ENCODE measurements at regions not wholly inside any gene's neighbourhood (a gene's known extent, or its start where the extent isn't known, plus 50 kb on each side); places are given as distances from the start of the nearest gene placed in this dataset.
"Not testable (repeated sequence)": the region's sequence is repeated elsewhere in the genome, so short reads cannot be mapped to it uniquely, and the experiment has no call there.

- Histone ChIP-seq H3K27me3 (replicated peaks) (peaks cover 3% of the 10 kb centered on the region; the same call in 1 of the 2 replicates), H3K4me3 (no peak overlapping the region), H3K36me3 (no peaks in the 10 kb centered on the region), H3K27ac (no peak overlapping the region), H3K9me3 (replicated peaks) (no peaks in the 10 kb centered on the region), H3K4me1 (replicated peaks) (no peaks in the 10 kb centered on the region)
- no peak for DNase-seq (ENCODE audit: low read depth in 1 of 2, low spot score in 2 of 2)
Observed at GRCh38 chr6:98041921-98042320, 758.9 kb upstream of the MMS22L start.

GRCh38 chr6:98044151-98044561, 761.1 kb upstream of the MMS22L start:
- no peak for DNase-seq (ENCODE audit: low read depth in 1 of 2, low spot score in 2 of 2)
- no peaks in the 10 kb centered on the region for H3K4me1 ChIP-seq (replicated peaks)
- no peaks in the 10 kb centered on the region for H3K36me3 ChIP-seq
- peaks cover 3% of the 10 kb centered on the region; the same call in 1 of the 2 replicates for H3K27me3 ChIP-seq (replicated peaks)
- no peaks in the 10 kb centered on the region for H3K9me3 ChIP-seq (replicated peaks)
- no peak overlapping the region for H3K4me3 ChIP-seq
- no peak overlapping the region for H3K27ac ChIP-seq

GRCh38 chr6:98044791-98045470, 761.9 kb upstream of the MMS22L start:
- DNase-seq (ENCODE audit: low read depth in 1 of 2, low spot score in 2 of 2), result no peak
- no peaks in the 10 kb centered on the region for H3K36me3 ChIP-seq

GRCh38 chr6:98047164-98047563, 764.1 kb upstream of the MMS22L start:
- DNase-seq (ENCODE audit: low read depth in 1 of 2, low spot score in 2 of 2), result no peak
- Histone ChIP-seq H3K27ac (no peak overlapping the region), H3K9me3 (replicated peaks) (no peaks in the 10 kb centered on the region), H3K4me3 (no peak overlapping the region), H3K4me1 (replicated peaks) (no peaks in the 10 kb centered on the region), H3K36me3 (no peaks in the 10 kb centered on the region), H3K27me3 (replicated peaks) (no peaks in the 10 kb centered on the region)

More at GRCh38 chr6:98044791-98045470, 761.9 kb upstream of the MMS22L start:
- Histone ChIP-seq H3K27ac (no peak overlapping the region), H3K27me3 (replicated peaks) (peaks cover 3% of the 10 kb centered on the region; the same call in 1 of the 2 replicates), H3K9me3 (replicated peaks) (no peaks in the 10 kb centered on the region), H3K4me1 (replicated peaks) (no peaks in the 10 kb centered on the region), H3K4me3 (no peak overlapping the region)

DNA sequence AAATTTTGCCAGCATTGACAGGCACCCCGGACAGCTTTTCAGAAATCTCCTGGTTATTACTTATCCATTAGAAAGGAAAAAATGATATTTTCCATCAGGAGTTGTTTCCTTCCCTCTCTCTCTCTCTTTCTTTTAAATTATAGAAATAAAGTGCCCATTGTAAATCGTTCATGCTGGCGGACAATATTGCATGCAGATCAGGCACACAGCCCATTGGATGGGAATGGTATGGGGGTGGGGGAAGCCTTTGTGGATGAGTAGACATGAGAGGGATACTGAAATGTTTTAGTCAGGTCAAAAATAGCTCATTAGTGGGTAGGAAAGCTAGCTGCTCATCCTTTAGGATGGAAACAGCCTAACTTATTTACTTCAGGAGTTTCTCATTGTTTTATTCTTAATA, 764.9 kb upstream of the MMS22L start:
- no peaks in the 10 kb centered on the region for H3K9me3 ChIP-seq (replicated peaks)
- DNase-seq (ENCODE audit: low read depth in 1 of 2, low spot score in 2 of 2), result no peak
- H3K27me3 ChIP-seq (replicated peaks), result no peaks in the 10 kb centered on the region

DNA sequence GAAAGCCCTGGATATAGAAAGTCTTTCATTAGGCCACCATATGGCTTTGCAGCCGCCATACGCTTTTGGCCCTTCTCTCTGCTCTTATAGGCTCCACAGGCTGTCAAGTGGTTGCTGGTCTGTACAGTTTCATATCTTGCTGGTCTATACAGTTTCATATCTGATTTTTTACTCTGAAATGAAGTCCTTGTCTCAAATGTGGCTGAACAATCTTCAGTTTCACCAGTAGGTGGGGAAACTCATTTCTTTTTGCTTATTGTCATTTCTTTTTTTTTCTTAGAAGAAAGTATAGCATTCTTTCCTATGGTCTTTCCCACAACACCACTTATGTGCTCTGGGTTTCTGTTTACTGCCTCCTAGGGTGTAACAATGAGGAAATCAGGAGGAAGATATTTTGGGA, 771.4 kb upstream of the MMS22L start:
- Histone ChIP-seq H3K27ac (no peak overlapping the region), H3K4me1 (replicated peaks) (no peaks in the 10 kb centered on the region), H3K36me3 (no peaks in the 10 kb centered on the region), H3K4me3 (no peak overlapping the region), H3K27me3 (replicated peaks) (no peaks in the 10 kb centered on the region), H3K9me3 (replicated peaks) (no peaks in the 10 kb centered on the region)
- DNase-seq (ENCODE audit: low read depth in 1 of 2, low spot score in 2 of 2), result peak in 1 of 2 experiments; percentile 2

More for the DNA sequence above, 764.9 kb upstream of the MMS22L start:
- Histone ChIP-seq H3K36me3 (no peaks in the 10 kb centered on the region), H3K4me3 (no peak overlapping the region), H3K27ac (no peak overlapping the region), H3K4me1 (replicated peaks) (no peaks in the 10 kb centered on the region)

DNA sequence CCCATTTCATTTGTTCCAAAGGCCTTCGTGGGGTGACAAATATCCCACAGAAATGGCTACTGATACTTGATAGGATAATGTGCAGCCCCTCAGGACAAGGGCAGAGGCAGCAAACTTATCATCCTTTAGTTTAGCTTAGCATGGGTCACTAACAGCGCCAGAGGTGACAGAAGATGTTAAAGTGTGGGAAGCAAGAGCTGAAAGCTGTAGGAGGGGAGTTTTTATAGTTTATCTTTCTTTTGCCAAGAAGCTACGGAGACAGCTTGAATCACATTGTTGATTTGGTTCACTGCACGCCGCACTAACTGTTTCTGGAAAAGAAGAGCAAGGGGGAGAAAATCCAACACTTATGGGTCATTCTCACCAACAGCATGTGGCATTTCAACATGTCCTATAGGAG, 773.9 kb upstream of the MMS22L start:
- no peaks in the 10 kb centered on the region for H3K9me3 ChIP-seq (replicated peaks)
- DNase-seq (ENCODE audit: low read depth in 1 of 2, low spot score in 2 of 2), result no peak
- H3K27ac ChIP-seq, result no peak overlapping the region
- no peak overlapping the region for H3K4me3 ChIP-seq
- H3K4me1 ChIP-seq (replicated peaks), result no peaks in the 10 kb centered on the region
- no peaks in the 10 kb centered on the region for H3K36me3 ChIP-seq
- H3K27me3 ChIP-seq (replicated peaks), result no peaks in the 10 kb centered on the region

GRCh38 chr6:98067375-98067774, 767.0 kb upstream of the POU3F2 start:
- Histone ChIP-seq H3K4me1 (replicated peaks) (no peaks in the 10 kb centered on the region), H3K36me3 (no peaks in the 10 kb centered on the region), H3K27ac (no peak overlapping the region), H3K27me3 (replicated peaks) (no peaks in the 10 kb centered on the region), H3K4me3 (no peak overlapping the region), H3K9me3 (replicated peaks) (no peaks in the 10 kb centered on the region)
- DNase-seq (ENCODE audit: low read depth in 1 of 2, low spot score in 2 of 2), result no peak

DNA sequence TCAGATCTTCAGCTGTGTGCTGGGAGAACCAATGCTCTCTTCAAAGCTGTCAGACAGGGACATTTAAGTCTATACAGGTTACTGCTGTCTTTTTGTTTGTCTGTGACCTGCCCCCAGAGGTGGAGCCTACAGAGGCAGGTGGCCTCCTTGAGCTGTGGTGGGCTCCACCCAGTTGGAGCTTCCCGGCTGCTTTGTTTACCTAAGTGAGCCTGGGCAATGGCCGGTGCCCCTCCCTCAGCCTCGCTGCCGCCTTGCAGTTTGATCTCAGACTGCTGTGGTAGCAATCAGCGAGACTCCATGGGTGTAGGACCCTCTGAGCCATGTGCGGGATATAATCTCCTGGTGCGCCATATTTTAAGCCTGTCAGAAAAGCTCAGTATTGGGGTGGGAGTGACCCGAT, 745.8 kb upstream of the POU3F2 start:
- DNase-seq (ENCODE audit: low read depth in 1 of 2, low spot score in 2 of 2); H3K36me3 ChIP-seq; H3K9me3 ChIP-seq (replicated peaks); H3K4me3 ChIP-seq; H3K27ac ChIP-seq; H3K27me3 ChIP-seq (replicated peaks); H3K4me1 ChIP-seq (replicated peaks): not testable (repeated sequence)

GRCh38 chr6:98092331-98092730, 742.0 kb upstream of the POU3F2 start:
- no peaks in the 10 kb centered on the region for H3K36me3 ChIP-seq
- no peak overlapping the region for H3K27ac ChIP-seq
- H3K9me3 ChIP-seq (replicated peaks), result no peaks in the 10 kb centered on the region
- no peak for DNase-seq (ENCODE audit: low read depth in 1 of 2, low spot score in 2 of 2)
- no peaks in the 10 kb centered on the region for H3K27me3 ChIP-seq (replicated peaks)
- H3K4me1 ChIP-seq (replicated peaks), result no peaks in the 10 kb centered on the region
- H3K4me3 ChIP-seq, result no peak overlapping the region

DNA sequence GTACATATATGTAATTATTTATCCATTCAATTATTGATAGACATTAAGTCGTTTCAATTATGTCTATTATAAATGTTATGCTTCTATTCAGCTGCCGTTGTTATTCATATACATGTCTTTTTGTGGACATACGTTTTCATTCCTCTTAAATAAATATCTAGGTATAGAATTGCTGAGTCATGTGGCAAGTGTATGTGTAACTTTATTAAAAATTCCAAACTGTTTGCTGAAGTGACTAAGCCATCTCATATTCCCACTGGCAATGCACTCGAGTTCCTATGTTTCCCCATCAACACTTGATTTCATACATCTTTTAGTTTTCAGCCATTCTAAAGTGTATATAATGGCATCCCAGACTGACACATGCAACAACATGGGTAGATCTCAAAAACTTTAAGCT, 739.7 kb upstream of the POU3F2 start:
- Histone ChIP-seq H3K36me3 (no peaks in the 10 kb centered on the region), H3K9me3 (replicated peaks) (no peaks in the 10 kb centered on the region), H3K27me3 (replicated peaks) (no peaks in the 10 kb centered on the region), H3K4me1 (replicated peaks) (no peaks in the 10 kb centered on the region), H3K27ac (no peak overlapping the region), H3K4me3 (no peak overlapping the region)
- DNase-seq (ENCODE audit: low read depth in 1 of 2, low spot score in 2 of 2), result no peak

GRCh38 chr6:98107801-98108200, 726.6 kb upstream of the POU3F2 start:
- H3K36me3 ChIP-seq, result no peaks in the 10 kb centered on the region
- no peak for DNase-seq (ENCODE audit: low read depth in 1 of 2, low spot score in 2 of 2)
- H3K27me3 ChIP-seq (replicated peaks), result no peaks in the 10 kb centered on the region

GRCh38 chr6:98116455-98116854, 717.9 kb upstream of the POU3F2 start:
- DNase-seq (ENCODE audit: low read depth in 1 of 2, low spot score in 2 of 2), result no peak
- Histone ChIP-seq H3K4me1 (replicated peaks) (no peaks in the 10 kb centered on the region), H3K4me3 (no peak overlapping the region), H3K36me3 (no peaks in the 10 kb centered on the region), H3K27ac (no peak overlapping the region), H3K27me3 (replicated peaks) (0 out of 2 replicates have a peak, but pooled peaks cover 5% of the 10 kb centered on the region), H3K9me3 (replicated peaks) (no peaks in the 10 kb centered on the region)

More at GRCh38 chr6:98107801-98108200, 726.6 kb upstream of the POU3F2 start:
- no peaks in the 10 kb centered on the region for H3K9me3 ChIP-seq (replicated peaks)
- H3K4me3 ChIP-seq, result no peak overlapping the region
- no peaks in the 10 kb centered on the region for H3K4me1 ChIP-seq (replicated peaks)
- no peak overlapping the region for H3K27ac ChIP-seq

GRCh38 chr6:98117068-98117467, 717.3 kb upstream of the POU3F2 start:
- Histone ChIP-seq H3K9me3 (replicated peaks) (no peaks in the 10 kb centered on the region), H3K4me3 (no peak overlapping the region), H3K36me3 (no peaks in the 10 kb centered on the region), H3K27me3 (replicated peaks) (0 out of 2 replicates have a peak, but pooled peaks cover 5% of the 10 kb centered on the region), H3K27ac (no peak overlapping the region), H3K4me1 (replicated peaks) (no peaks in the 10 kb centered on the region)
- no peak for DNase-seq (ENCODE audit: low read depth in 1 of 2, low spot score in 2 of 2)
